ENCODE measurements at regions not wholly inside any gene's neighbourhood (a gene's known extent, or its start where the extent isn't known, plus 50 kb on each side); places are given as distances from the start of the nearest gene placed in this dataset.

GRCh38 chr20:55174635-55175034 lies 699.2 kb downstream of the DOK5 start:
- Histone ChIP-seq H3K9me3 (no peaks in the 10 kb centered on the region), H3K4me3 (no peak overlapping the region), H3K27me3 (no peaks in the 10 kb centered on the region), H3K27ac (no peak overlapping the region), H3K4me1 (ENCODE audit: insufficient read depth) (peaks cover 6% of the 10 kb centered on the region), H3K36me3 (no peaks in the 10 kb centered on the region)
- intact Hi-C loops (cut with DNase I) = no loop called here
- DNase-seq = no peak
- TF ChIP-seq CTCF (IDR thresholded peaks at IDR 0.05) (no peak), EP300 (IDR thresholded peaks at IDR 0.05) (no peak), POLR2A (IDR thresholded peaks at IDR 0.05) (no peak)
- WGBS, 3 donors = 86 to 94% (median 89%) methylated on average over 1 of the region's 1 CpG

- 46 to 49% (median 47%) methylated on average over 2 of the region's 2 CpGs for WGBS, 3 donors
- Histone ChIP-seq H3K4me3 (no peak overlapping the region), H3K27ac (no peak overlapping the region), H3K36me3 (no peaks in the 10 kb centered on the region), H3K27me3 (no peaks in the 10 kb centered on the region), H3K4me1 (ENCODE audit: insufficient read depth) (peaks cover 6% of the 10 kb centered on the region), H3K9me3 (no peaks in the 10 kb centered on the region)
- intact Hi-C loops (cut with DNase I) = no loop called here
- no peak for DNase-seq
- no peak for TF ChIP-seq CTCF (IDR thresholded peaks at IDR 0.05)
- no peak for TF ChIP-seq EP300 (IDR thresholded peaks at IDR 0.05)
- no peak for TF ChIP-seq POLR2A (IDR thresholded peaks at IDR 0.05)
Measured at GRCh38 chr20:55174172-55174571, 698.8 kb downstream of the DOK5 start.

GRCh38 chr20:55173601-55174000 lies 698.2 kb downstream of the DOK5 start:
- Histone ChIP-seq H3K4me1 (ENCODE audit: insufficient read depth) (peaks cover 6% of the 10 kb centered on the region), H3K4me3 (no peak overlapping the region), H3K27me3 (no peaks in the 10 kb centered on the region), H3K36me3 (no peaks in the 10 kb centered on the region), H3K9me3 (no peaks in the 10 kb centered on the region), H3K27ac (no peak overlapping the region)
- intact Hi-C loops (cut with DNase I) = no loop called here
- TF ChIP-seq POLR2A (IDR thresholded peaks at IDR 0.05) (no peak), EP300 (IDR thresholded peaks at IDR 0.05) (no peak), CTCF (IDR thresholded peaks at IDR 0.05) (no peak)
- WGBS, 3 donors = 4 to 10% (median 6%) methylated on average over 1 of the region's 1 CpG
- peak in 4 of 5 donors; percentile 35 to 74 (median 52) for DNase-seq

- H3K4me3 ChIP-seq = no peak overlapping the region
- H3K4me1 ChIP-seq (ENCODE audit: insufficient read depth) = peaks cover 6% of the 10 kb centered on the region
- no peak for DNase-seq
- H3K9me3 ChIP-seq = no peaks in the 10 kb centered on the region
- TF ChIP-seq CTCF (IDR thresholded peaks at IDR 0.05) = no peak
- no peak for TF ChIP-seq POLR2A (IDR thresholded peaks at IDR 0.05)
- TF ChIP-seq EP300 (IDR thresholded peaks at IDR 0.05) = no peak
- no peak overlapping the region for H3K27ac ChIP-seq
- H3K36me3 ChIP-seq = no peaks in the 10 kb centered on the region
- 52 to 61% (median 59%) methylated on average over 4 of the region's 4 CpGs for WGBS, 3 donors
- intact Hi-C loops (cut with DNase I) = no loop called here
- H3K27me3 ChIP-seq = no peaks in the 10 kb centered on the region
Measured at GRCh38 chr20:55172310-55173002, 697.1 kb downstream of the DOK5 start.
